ENCODE measurements at regions not wholly inside any gene's neighbourhood (a gene's known extent, or its start where the extent isn't known, plus 50 kb on each side); places are given as distances from the start of the nearest gene placed in this dataset.

- intact Hi-C loops (cut with DNase I) = no loop called here
- H3K4me1 ChIP-seq = no peaks in the 10 kb centered on the region
- H3K27me3 ChIP-seq = no peaks in the 10 kb centered on the region
- H3K9me3 ChIP-seq = no peaks in the 10 kb centered on the region
- H3K27ac ChIP-seq = no peak overlapping the region
- TF ChIP-seq POLR2A (IDR thresholded peaks at IDR 0.05) (no peak), CTCF (IDR thresholded peaks at IDR 0.05) (no peak)
- DNase-seq = no peak
- 92 to 98% methylated on average over 1 of the region's 1 CpG for WGBS, 2 donors
- no peak for ATAC-seq
- peaks cover 0 to 16% of the 10 kb centered on the region in 2 donors for H3K36me3 ChIP-seq (replicated peaks in 1 of 2; ENCODE audit: insufficient read depth in 1 of 2, low read depth in 2 of 2)
- H3K4me3 ChIP-seq = no peak overlapping the region
Observed at GRCh38 chr4:122203407-122203806, 51.3 kb downstream of the BLTP1 start.

DNA sequence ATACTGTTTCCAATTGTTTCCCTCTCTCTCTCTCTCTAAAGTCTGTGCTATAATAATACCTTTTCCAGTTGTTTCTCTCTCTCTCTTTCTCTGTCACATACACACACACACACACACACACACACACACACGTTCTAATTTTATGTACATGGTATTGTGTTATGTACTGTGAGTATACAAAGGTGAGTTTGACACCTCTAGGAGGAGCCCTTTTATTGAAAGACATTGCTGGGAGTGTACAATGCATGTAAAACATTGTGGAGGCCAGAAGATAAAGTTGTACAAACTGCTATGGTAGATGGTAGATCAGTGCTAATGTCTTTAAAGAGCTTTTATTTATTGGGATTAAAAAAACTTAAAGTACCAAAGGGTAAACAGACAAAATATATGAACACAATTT is 53.6 kb downstream of the BLTP1 start:
- 55 to 59% methylated on average over 1 of the region's 1 CpG for WGBS, 2 donors
- intact Hi-C loops (cut with DNase I) = no loop called here
- no peak overlapping the region for H3K4me3 ChIP-seq
- no peaks in the 10 kb centered on the region for H3K27me3 ChIP-seq
- no peaks in the 10 kb centered on the region for H3K9me3 ChIP-seq
- H3K27ac ChIP-seq = no peak overlapping the region
- H3K36me3 ChIP-seq (replicated peaks in 1 of 2; ENCODE audit: insufficient read depth in 1 of 2, low read depth in 2 of 2) = peaks cover 0 to 17% of the 10 kb centered on the region in 2 donors
- TF ChIP-seq POLR2A (IDR thresholded peaks at IDR 0.05) (no peak), CTCF (IDR thresholded peaks at IDR 0.05) (no peak)
- ATAC-seq = no peak
- no peak for DNase-seq
- no peaks in the 10 kb centered on the region for H3K4me1 ChIP-seq

DNA sequence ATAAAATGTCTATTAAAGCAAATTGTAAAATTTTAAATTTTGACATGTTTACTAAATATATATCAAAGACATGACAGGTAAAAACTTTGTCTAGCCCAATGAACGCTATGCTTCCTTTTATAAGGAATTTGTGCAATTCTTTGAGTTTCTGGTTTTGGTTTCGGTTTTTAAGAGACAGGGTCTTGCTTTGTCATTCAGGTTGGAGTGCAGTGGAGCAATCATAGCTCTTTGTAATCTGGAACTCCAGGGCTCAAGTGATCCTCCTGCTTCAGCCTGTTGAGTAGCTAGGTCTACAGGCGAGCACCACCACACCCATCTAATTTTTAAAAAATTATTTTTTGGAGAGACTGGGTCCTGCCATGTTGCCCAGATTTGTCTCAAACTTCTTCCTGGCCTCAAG is 60.7 kb downstream of the BLTP1 start:
- H3K27ac ChIP-seq = no peak overlapping the region
- H3K4me1 ChIP-seq = no peaks in the 10 kb centered on the region
- no peak for ATAC-seq
- no peaks in the 10 kb centered on the region for H3K9me3 ChIP-seq
- no peak overlapping the region for H3K4me3 ChIP-seq
- peaks cover 0 to 15% of the 10 kb centered on the region in 2 donors for H3K36me3 ChIP-seq (replicated peaks in 1 of 2; ENCODE audit: insufficient read depth in 1 of 2, low read depth in 2 of 2)
- intact Hi-C loops (cut with DNase I) = no loop called here
- TF ChIP-seq POLR2A (IDR thresholded peaks at IDR 0.05) (no peak), CTCF (IDR thresholded peaks at IDR 0.05) (no peak)
- WGBS, 2 donors = 92% methylated on average over 3 of the region's 3 CpGs
- H3K27me3 ChIP-seq = no peaks in the 10 kb centered on the region
- no peak for DNase-seq

DNA sequence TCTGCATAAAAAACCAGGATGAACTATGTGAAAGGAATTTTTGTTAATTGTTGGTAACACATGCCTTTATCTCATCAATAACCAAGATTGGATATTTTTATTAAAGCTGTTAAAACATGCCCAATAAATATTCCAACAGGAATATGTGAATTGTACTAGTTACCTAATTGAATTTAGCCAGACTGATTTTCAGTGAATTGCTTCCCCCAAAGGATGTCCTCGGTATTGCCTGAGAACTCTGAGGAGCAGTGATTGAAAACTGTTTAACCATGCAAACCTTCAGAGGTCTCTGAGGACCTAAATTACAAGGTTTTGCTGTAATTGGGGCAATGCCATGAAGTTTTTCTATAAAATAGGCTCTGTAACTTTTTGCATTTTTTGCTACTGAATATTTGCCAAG is 66.6 kb downstream of the BLTP1 start:
- peaks cover 0 to 9% of the 10 kb centered on the region in 2 donors for H3K36me3 ChIP-seq (replicated peaks in 1 of 2; ENCODE audit: insufficient read depth in 1 of 2, low read depth in 2 of 2)
- DNase-seq = no peak
- no peak for ATAC-seq

More for the DNA sequence above, 66.6 kb downstream of the BLTP1 start:
- H3K4me3 ChIP-seq = no peak overlapping the region
- H3K27ac ChIP-seq = no peak overlapping the region
- no peaks in the 10 kb centered on the region for H3K9me3 ChIP-seq
- H3K4me1 ChIP-seq = no peaks in the 10 kb centered on the region
- intact Hi-C loops (cut with DNase I) = no loop called here
- H3K27me3 ChIP-seq = no peaks in the 10 kb centered on the region
- TF ChIP-seq CTCF (IDR thresholded peaks at IDR 0.05) = peak in 1 of 7 experiments; percentile 20
- TF ChIP-seq POLR2A (IDR thresholded peaks at IDR 0.05) = no peak
- WGBS, 2 donors = 40 to 41% methylated on average over 1 of the region's 1 CpG

Data from body of pancreas (tissue), 4 donors.